NT2/D1 (cell line): ENCODE measurements at regions not wholly inside any gene's neighbourhood (a gene's known extent, or its start where the extent isn't known, plus 50 kb on each side); places are given as distances from the start of the nearest gene placed in this dataset.

Experiments
- YY1 ChIP-seq: IDR thresholded peaks from 2 replicates; pipeline ENCODE4 v1.6.1; 2011; ENCODE audit not compliant: insufficient read length, insufficient read depth
- ZNF274 ChIP-seq: IDR thresholded peaks from 2 replicates; pipeline ENCODE4 v1.6.1; 2011; ENCODE audit warnings: mild to moderate bottlenecking, low read depth, low read length

GRCh38 chr3:64890466-64890865 is 202.7 kb upstream of the ADAMTS9 start:
- TF ChIP-seq ZNF274, result no peak
- TF ChIP-seq YY1, result no peak
